Muscle of leg (tissue), 3 donors: ENCODE measurements at regions not wholly inside any gene's neighbourhood (a gene's known extent, or its start where the extent isn't known, plus 50 kb on each side); places are given as distances from the start of the nearest gene placed in this dataset.

Experiments used
- DNase-seq: peaks from one replicate; pipeline ENCODE4 v3.0.0; 2013
- H3K27ac ChIP-seq: one replicate; pipeline ENCODE4 v1.5.1; 2013; ENCODE audit warnings: mild to moderate bottlenecking, low read length, control low read depth
- H3K27me3 ChIP-seq: one replicate; pipeline ENCODE4 v1.6.1; 2013; ENCODE audit warnings: low read length; ENCODE audit not compliant: control insufficient read depth, insufficient read depth
- H3K36me3 ChIP-seq: one replicate; pipeline ENCODE4 v1.6.1; 2013; ENCODE audit warnings: low read length; ENCODE audit not compliant: control insufficient read depth, insufficient read depth
- H3K4me1 ChIP-seq: one replicate; pipeline ENCODE4 v1.6.1; 2013; ENCODE audit warnings: low read length; ENCODE audit not compliant: control insufficient read depth, insufficient read depth
- H3K4me3 ChIP-seq: one replicate; pipeline ENCODE4 v1.5.1; 2013; ENCODE audit warnings: low read length, control low read depth
- H3K9me3 ChIP-seq: replicated peaks from 2 replicates; pipeline ENCODE4 v1.6.1; 2013; ENCODE audit warnings: low read depth, low read length; ENCODE audit not compliant: control insufficient read depth
- WGBS: methylation state at CpG from one replicate; pipeline ENCODE4 v1.1.5; 2013; ENCODE audit warnings: missing lambda C conversion rate; ENCODE audit not compliant: insufficient coverage; 5-methylcytosine and 5-hydroxymethylcytosine counted together

GRCh38 chr22:49436056-49436455 lies 391.6 kb downstream of the BRD1 start:
- H3K27ac ChIP-seq = no peak overlapping the region
- no peaks in the 10 kb centered on the region for H3K4me1 ChIP-seq
- H3K4me3 ChIP-seq = no peak overlapping the region
- H3K27me3 ChIP-seq = peaks cover 30% of the 10 kb centered on the region
- 70% methylated on average over 7 of the region's 11 CpGs for WGBS
- H3K9me3 ChIP-seq = no peaks in the 10 kb centered on the region
- no peaks in the 10 kb centered on the region for H3K36me3 ChIP-seq
- no peak for DNase-seq

DNA sequence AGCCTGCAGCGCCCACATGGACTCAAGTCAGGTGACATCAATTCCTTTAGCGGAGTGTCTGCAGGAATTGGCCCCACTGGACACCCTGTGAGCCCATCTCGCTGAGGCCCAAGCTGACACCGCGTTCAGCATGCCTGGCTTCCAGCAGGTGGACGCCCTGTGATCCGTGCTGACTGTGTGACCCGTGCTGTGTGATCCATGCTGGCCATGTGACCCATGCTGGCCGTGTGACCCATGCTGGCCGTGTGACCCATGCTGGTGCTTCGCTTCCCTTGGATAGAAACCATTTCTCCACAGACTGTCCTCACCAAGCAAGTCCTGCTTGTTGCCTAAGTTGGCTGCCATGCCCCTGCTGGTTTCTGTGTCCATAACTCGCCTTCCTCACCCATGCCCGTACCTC lies 392.1 kb downstream of the BRD1 start:
- no peak for DNase-seq
- Histone ChIP-seq H3K27me3 (peaks cover 30% of the 10 kb centered on the region), H3K27ac (no peak overlapping the region), H3K4me1 (no peaks in the 10 kb centered on the region), H3K36me3 (no peaks in the 10 kb centered on the region), H3K9me3 (no peaks in the 10 kb centered on the region), H3K4me3 (no peak overlapping the region)
- 91% methylated on average over 13 of the region's 13 CpGs for WGBS

DNA sequence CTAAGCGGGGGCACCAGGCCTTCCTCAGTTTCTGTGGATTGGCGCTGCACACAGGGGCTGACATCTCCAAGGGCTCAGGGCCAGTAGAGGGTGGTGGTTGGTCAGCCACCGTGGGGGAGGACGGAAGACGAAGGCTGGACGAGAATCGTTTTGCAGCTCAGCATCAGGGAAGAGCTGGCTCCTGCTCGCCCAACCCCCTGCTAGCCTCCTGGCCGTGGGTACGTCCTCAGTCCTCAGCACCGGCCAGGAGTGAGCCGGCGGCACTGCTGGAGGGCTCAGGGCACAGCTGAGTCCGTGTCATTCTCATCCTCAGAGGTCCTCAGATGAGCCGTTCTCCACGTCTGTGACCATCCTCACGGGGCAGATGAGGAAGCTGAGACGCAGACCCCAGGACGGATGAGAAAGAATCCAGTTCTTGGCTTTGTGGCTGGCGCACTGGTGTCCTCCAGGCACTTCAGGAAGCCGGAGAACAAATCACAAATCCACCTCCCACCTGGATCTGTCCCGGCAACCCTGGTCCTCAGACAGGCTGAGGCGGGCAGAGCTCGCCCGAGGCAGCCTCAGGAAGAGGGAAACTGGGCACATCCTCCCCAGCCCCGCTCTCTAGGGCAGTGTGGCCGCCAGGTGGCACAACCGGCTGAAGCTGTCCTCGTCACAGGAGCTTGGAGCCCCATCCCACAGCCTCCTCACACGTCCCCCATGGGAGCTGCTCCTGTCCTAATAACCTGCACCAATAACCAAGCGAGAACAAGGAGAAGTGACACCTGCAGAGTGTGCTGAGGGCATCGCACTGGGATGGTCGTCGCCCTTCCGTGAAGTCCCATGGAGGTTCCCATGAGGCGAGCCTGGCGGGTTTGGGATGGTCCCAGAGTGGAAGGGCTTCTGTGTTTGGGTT lies 393.7 kb downstream of the BRD1 start:
- H3K27me3 ChIP-seq = peaks cover 33% of the 10 kb centered on the region
- DNase-seq = no peak
- WGBS = 87% methylated on average over 37 of the region's 37 CpGs

GRCh38 chr22:49432897-49433443 lies 394.7 kb downstream of the BRD1 start:
- no peak overlapping the region for H3K4me3 ChIP-seq
- no peak overlapping the region for H3K27ac ChIP-seq
- no peak for DNase-seq
- no peaks in the 10 kb centered on the region for H3K36me3 ChIP-seq
- WGBS = 47% methylated on average over 10 of the region's 15 CpGs
- no peaks in the 10 kb centered on the region for H3K9me3 ChIP-seq
- no peaks in the 10 kb centered on the region for H3K4me1 ChIP-seq
- H3K27me3 ChIP-seq = peaks cover 33% of the 10 kb centered on the region

More for the DNA sequence above, 393.7 kb downstream of the BRD1 start:
- H3K27ac ChIP-seq = no peak overlapping the region
- no peaks in the 10 kb centered on the region for H3K36me3 ChIP-seq
- no peaks in the 10 kb centered on the region for H3K9me3 ChIP-seq
- H3K4me1 ChIP-seq = no peaks in the 10 kb centered on the region
- H3K4me3 ChIP-seq = no peak overlapping the region

GRCh38 chr22:49432211-49432896 lies 395.3 kb downstream of the BRD1 start:
- Histone ChIP-seq H3K9me3 (no peaks in the 10 kb centered on the region), H3K27ac (no peak overlapping the region), H3K27me3 (peaks cover 33% of the 10 kb centered on the region), H3K36me3 (no peaks in the 10 kb centered on the region), H3K4me1 (no peaks in the 10 kb centered on the region), H3K4me3 (no peak overlapping the region)
- 34% methylated on average over 14 of the region's 19 CpGs for WGBS
- DNase-seq = no peak

GRCh38 chr22:49431551-49431950 lies 396.1 kb downstream of the BRD1 start:
- H3K9me3 ChIP-seq = no peaks in the 10 kb centered on the region
- DNase-seq = peak; percentile 12
- no peak overlapping the region for H3K27ac ChIP-seq
- peaks cover 36% of the 10 kb centered on the region for H3K27me3 ChIP-seq
- H3K4me1 ChIP-seq = no peaks in the 10 kb centered on the region
- H3K4me3 ChIP-seq = no peak overlapping the region
- H3K36me3 ChIP-seq = no peaks in the 10 kb centered on the region
- WGBS = no CpG with 5 or more reads among the region's 2 CpGs

- no peak for DNase-seq
- 48% methylated on average over 5 of the region's 7 CpGs for WGBS
- Histone ChIP-seq H3K4me1 (no peaks in the 10 kb centered on the region), H3K27me3 (peaks cover 34% of the 10 kb centered on the region), H3K4me3 (no peak overlapping the region), H3K9me3 (no peaks in the 10 kb centered on the region), H3K36me3 (no peaks in the 10 kb centered on the region), H3K27ac (no peak overlapping the region)
Observed at GRCh38 chr22:49429066-49429465, 398.6 kb downstream of the BRD1 start.

DNA sequence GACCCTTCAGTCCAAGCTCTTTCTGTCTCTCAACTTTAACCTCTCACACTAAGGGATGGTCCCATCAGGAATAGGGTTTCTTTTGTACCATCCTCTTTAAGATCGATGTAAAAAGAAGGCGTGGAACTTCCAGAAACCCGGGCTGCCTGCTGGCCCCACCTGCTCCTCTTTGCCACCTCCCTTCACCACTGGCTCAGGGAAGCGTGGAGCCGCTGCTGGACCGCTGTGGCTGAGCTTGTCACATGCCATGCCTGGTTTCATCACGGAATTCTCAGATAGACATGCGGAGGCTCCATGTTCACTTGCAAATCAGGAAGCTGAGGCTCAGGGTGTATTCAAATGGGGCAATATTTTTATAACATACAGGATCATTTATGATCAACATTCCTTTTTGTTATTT lies 399.7 kb downstream of the BRD1 start:
- H3K27me3 ChIP-seq = peaks cover 25% of the 10 kb centered on the region
- 91% methylated on average over 6 of the region's 8 CpGs for WGBS
- no peaks in the 10 kb centered on the region for H3K9me3 ChIP-seq
- no peak overlapping the region for H3K4me3 ChIP-seq
- no peaks in the 10 kb centered on the region for H3K36me3 ChIP-seq
- DNase-seq = no peak
- no peak overlapping the region for H3K27ac ChIP-seq
- no peaks in the 10 kb centered on the region for H3K4me1 ChIP-seq

DNA sequence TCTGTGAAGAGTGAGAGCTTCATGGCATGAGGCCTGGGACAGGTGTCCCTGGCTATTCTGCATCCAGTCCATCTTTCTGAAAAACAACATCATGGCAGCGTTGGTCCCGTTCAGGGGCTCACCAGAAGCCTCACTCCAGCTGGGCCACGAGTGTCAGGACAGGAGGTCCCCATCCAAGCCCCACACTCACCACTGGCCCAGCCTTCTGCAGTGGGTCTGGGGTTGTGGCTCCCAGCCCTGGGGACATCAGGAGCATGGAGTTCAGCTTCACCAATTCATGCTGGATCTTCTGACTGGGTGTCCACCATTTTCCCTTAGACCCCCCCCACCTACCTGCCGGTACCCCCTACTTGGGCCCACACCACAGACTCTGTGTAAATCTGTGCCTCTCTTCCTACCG lies 400.3 kb downstream of the BRD1 start:
- Histone ChIP-seq H3K36me3 (no peaks in the 10 kb centered on the region), H3K9me3 (no peaks in the 10 kb centered on the region), H3K4me1 (no peaks in the 10 kb centered on the region), H3K27ac (no peak overlapping the region), H3K27me3 (peaks cover 19% of the 10 kb centered on the region), H3K4me3 (no peak overlapping the region)
- DNase-seq = no peak
- 84% methylated on average over 5 of the region's 5 CpGs for WGBS

GRCh38 chr22:49426618-49427266 lies 400.9 kb downstream of the BRD1 start:
- Histone ChIP-seq H3K4me3 (no peak overlapping the region), H3K4me1 (no peaks in the 10 kb centered on the region), H3K27me3 (peaks cover 16% of the 10 kb centered on the region), H3K9me3 (no peaks in the 10 kb centered on the region), H3K27ac (no peak overlapping the region), H3K36me3 (no peaks in the 10 kb centered on the region)
- WGBS = 96% methylated on average over 8 of the region's 9 CpGs
- no peak for DNase-seq
